ENCODE measurements at regions not wholly inside any gene's neighbourhood (a gene's known extent, or its start where the extent isn't known, plus 50 kb on each side); places are given as distances from the start of the nearest gene placed in this dataset.

DNA sequence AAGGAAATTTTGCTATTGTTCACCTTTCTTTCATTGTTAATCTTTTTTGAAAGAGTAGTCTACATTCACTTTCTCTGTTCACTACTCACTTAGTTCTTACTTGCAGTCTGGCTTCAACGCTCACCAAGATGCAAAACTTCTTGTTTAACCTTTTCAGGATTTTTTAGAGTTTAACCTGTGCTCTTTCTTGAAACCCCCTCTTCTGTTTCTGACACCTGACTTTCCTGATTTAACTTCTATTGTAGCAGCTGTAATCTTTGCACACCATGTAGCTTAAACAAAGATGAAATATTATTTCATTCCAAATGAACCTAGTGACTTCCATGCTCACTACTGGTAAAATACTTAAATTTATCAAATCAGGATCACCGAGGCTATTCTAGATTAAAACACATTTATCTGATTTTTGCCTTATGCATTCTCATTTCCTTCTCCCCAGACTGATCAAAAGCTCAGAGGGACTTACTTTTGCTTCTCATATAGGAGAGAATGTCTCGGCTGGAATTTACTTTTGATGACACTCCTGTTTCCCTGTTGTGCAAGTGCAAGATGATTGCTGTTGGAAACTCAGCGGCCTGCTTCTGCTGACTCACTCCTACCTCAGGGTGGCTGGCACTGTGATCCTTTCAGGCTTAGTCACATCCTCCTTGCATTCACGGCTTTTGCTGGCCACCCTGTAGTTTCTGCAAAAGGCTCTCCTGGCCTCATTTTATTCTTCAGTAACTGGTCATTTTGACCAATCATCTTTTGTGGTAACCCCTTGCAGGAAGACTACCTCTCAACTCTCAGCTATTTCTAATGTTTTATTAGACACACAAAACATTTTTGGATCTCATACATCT lies 109.3 kb upstream of the IFNE start:
- TF ChIP-seq, protein P1, sequence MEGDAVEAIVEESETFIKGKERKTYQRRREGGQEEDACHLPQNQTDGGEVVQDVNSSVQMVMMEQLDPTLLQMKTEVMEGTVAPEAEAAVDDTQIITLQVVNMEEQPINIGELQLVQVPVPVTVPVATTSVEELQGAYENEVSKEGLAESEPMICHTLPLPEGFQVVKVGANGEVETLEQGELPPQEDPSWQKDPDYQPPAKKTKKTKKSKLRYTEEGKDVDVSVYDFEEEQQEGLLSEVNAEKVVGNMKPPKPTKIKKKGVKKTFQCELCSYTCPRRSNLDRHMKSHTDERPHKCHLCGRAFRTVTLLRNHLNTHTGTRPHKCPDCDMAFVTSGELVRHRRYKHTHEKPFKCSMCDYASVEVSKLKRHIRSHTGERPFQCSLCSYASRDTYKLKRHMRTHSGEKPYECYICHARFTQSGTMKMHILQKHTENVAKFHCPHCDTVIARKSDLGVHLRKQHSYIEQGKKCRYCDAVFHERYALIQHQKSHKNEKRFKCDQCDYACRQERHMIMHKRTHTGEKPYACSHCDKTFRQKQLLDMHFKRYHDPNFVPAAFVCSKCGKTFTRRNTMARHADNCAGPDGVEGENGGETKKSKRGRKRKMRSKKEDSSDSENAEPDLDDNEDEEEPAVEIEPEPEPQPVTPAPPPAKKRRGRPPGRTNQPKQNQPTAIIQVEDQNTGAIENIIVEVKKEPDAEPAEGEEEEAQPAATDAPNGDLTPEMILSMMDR (IDR thresholded peaks at IDR 0.05; ENCODE audit: low read length) = no peak
- TF ChIP-seq EZH2 (optimal IDR thresholded peaks at IDR 0.05; ENCODE audit: low read depth, low read length) (no peak), EZH2phosphoT487 (IDR thresholded peaks at IDR 0.05; ENCODE audit: low read length) (no peak)
- H3K9me2 ChIP-seq (replicated peaks; ENCODE audit: insufficient read depth, low read length) = no peaks in the 10 kb centered on the region

DNA sequence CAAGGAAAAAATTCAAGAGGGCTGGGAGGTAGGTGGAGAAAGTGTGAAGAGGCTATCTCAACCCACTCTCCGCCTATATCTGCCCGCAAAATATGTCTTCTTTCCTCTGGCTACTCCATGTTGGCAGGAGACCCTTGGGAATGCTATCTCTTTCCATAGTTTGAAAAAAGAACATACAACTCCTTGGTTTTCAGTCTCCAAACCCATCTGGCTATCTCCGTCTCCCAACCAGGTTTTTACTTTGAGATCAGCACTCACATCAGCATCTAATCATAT lies 109.9 kb upstream of the IFNE start:
- H4K20me1 ChIP-seq (ENCODE audit: insufficient read depth, low read length) = no peaks in the 10 kb centered on the region
- H3K9ac ChIP-seq (ENCODE audit: low read length) = no peak overlapping the region
- TF ChIP-seq EZH2 (optimal IDR thresholded peaks at IDR 0.05; ENCODE audit: low read depth, low read length) (no peak), EZH2phosphoT487 (IDR thresholded peaks at IDR 0.05; ENCODE audit: low read length) (no peak)
- TF ChIP-seq, protein P1 (IDR thresholded peaks at IDR 0.05; ENCODE audit: low read length) = no peak
- no peaks in the 10 kb centered on the region for H3K36me3 ChIP-seq (replicated peaks; ENCODE audit: insufficient read depth, low read length)
- H3K4me1 ChIP-seq (ENCODE audit: low read length) = no peaks in the 10 kb centered on the region
- no peak for DNase-seq
- no peak overlapping the region for H3K4me2 ChIP-seq (ENCODE audit: low read depth, low read length)
- no peak overlapping the region for H3K27ac ChIP-seq (ENCODE audit: low read length)
- H2AFZ ChIP-seq (ENCODE audit: low read length) = no peak overlapping the region
- H3K79me2 ChIP-seq (ENCODE audit: low read length) = no peaks in the 10 kb centered on the region
- no peaks in the 10 kb centered on the region for H3K9me2 ChIP-seq (replicated peaks; ENCODE audit: insufficient read depth, low read length)
- H3K9me3 ChIP-seq (replicated peaks; ENCODE audit: insufficient read depth, low read length) = no peaks in the 10 kb centered on the region
- no peaks in the 10 kb centered on the region for H3K27me3 ChIP-seq (replicated peaks; ENCODE audit: insufficient read depth, low read length)
- no peak overlapping the region for H3K4me3 ChIP-seq (ENCODE audit: low read length)
- no peaks in the 10 kb centered on the region for H3F3A ChIP-seq (ENCODE audit: insufficient read depth, low read length)

More for the DNA sequence above, 109.3 kb upstream of the IFNE start:
- Histone ChIP-seq H3K27me3 (replicated peaks; ENCODE audit: insufficient read depth, low read length) (no peaks in the 10 kb centered on the region), H3K27ac (ENCODE audit: low read length) (no peak overlapping the region), H3K9me3 (replicated peaks; ENCODE audit: insufficient read depth, low read length) (no peaks in the 10 kb centered on the region), H3K4me1 (ENCODE audit: low read length) (no peaks in the 10 kb centered on the region), H3K9ac (ENCODE audit: low read length) (no peak overlapping the region), H3K4me3 (ENCODE audit: low read length) (no peak overlapping the region), H4K20me1 (ENCODE audit: insufficient read depth, low read length) (no peaks in the 10 kb centered on the region), H3K79me2 (ENCODE audit: low read length) (no peaks in the 10 kb centered on the region), H3K4me2 (ENCODE audit: low read depth, low read length) (no peak overlapping the region), H3K36me3 (replicated peaks; ENCODE audit: insufficient read depth, low read length) (no peaks in the 10 kb centered on the region), H3F3A (ENCODE audit: insufficient read depth, low read length) (no peaks in the 10 kb centered on the region), H2AFZ (ENCODE audit: low read length) (no peak overlapping the region)
- no peak for DNase-seq

DNA sequence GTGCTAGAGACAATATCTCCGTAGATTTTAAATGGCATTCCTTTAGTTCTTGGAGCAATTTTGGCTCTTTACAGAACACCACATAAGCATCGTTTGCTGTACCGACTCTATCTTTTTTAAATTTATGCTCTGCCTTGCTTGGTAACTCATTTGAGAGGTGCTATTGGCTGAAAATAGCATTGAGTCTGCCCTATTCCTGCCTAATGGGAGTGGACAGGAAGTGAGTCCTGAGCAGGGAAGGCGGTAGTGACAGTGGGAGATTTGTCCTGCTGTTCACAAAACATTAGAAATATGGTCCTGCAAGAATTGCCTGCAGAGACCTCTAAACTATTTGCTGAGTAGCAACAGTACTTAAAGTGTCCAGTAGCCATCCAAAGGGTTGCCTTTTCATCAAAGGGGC lies 115.2 kb upstream of the IFNE start:
- no peak overlapping the region for H3K4me2 ChIP-seq (ENCODE audit: low read depth, low read length)
- no peak for DNase-seq
- no peaks in the 10 kb centered on the region for H3K36me3 ChIP-seq (replicated peaks; ENCODE audit: insufficient read depth, low read length)
- TF ChIP-seq, protein P1 (IDR thresholded peaks at IDR 0.05; ENCODE audit: low read length) = no peak
- TF ChIP-seq EZH2phosphoT487 (IDR thresholded peaks at IDR 0.05; ENCODE audit: low read length) (no peak), EZH2 (optimal IDR thresholded peaks at IDR 0.05; ENCODE audit: low read depth, low read length) (no peak)
- no peak overlapping the region for H2AFZ ChIP-seq (ENCODE audit: low read length)
- H3K27ac ChIP-seq (ENCODE audit: low read length) = no peak overlapping the region
- no peaks in the 10 kb centered on the region for H3K9me3 ChIP-seq (replicated peaks; ENCODE audit: insufficient read depth, low read length)
- no peaks in the 10 kb centered on the region for H3F3A ChIP-seq (ENCODE audit: insufficient read depth, low read length)
- H3K9me2 ChIP-seq (replicated peaks; ENCODE audit: insufficient read depth, low read length) = no peaks in the 10 kb centered on the region
- no peaks in the 10 kb centered on the region for H3K4me1 ChIP-seq (ENCODE audit: low read length)
- no peak overlapping the region for H3K4me3 ChIP-seq (ENCODE audit: low read length)
- H3K27me3 ChIP-seq (replicated peaks; ENCODE audit: insufficient read depth, low read length) = no peaks in the 10 kb centered on the region
- no peak overlapping the region for H3K9ac ChIP-seq (ENCODE audit: low read length)
- H4K20me1 ChIP-seq (ENCODE audit: insufficient read depth, low read length) = no peaks in the 10 kb centered on the region
- no peaks in the 10 kb centered on the region for H3K79me2 ChIP-seq (ENCODE audit: low read length)

Data from MM.1S (cell line).